ENCODE measurements at regions not wholly inside any gene's neighbourhood (a gene's known extent, or its start where the extent isn't known, plus 50 kb on each side); places are given as distances from the start of the nearest gene placed in this dataset.
A peak's percentile ranks its signal among the peaks of the same experiment; 100 is the strongest.

GRCh38 chr10:17510242-17510908 is 56.0 kb upstream of the ST8SIA6 start:
- Mint-ChIP-seq H3K4me1 (peaks cover 72% of the 10 kb centered on the region), H3K27me3 (no peaks in the 10 kb centered on the region), H3K36me3 (ENCODE audit: low read depth) (peaks cover 16% of the 10 kb centered on the region), H3K4me3 (peak overlapping the region; percentile 16), H3K27ac (peak overlapping the region; percentile 97), H3K9me3 (peaks cover 7% of the 10 kb centered on the region)
- CTCF ChIA-PET, result interaction anchor here (0.7 to 1.4 kb wide), 2 partner anchors 72 to 693 kb away, joined by 3 read pairs; partner anchors contain the start of gene RSU1
- DNase-seq, result peak; percentile 28
- POLR2A ChIA-PET, result interaction anchor here (0.9 to 8.3 kb wide), 6 partner anchors 57 to 309 kb away, joined by 3 to 55 read pairs (median 8); partner anchors contain the start of genes STAM, TRDMT1 and VIM

- POLR2A ChIA-PET, result interaction anchor here (1.8 to 8.3 kb wide), 5 partner anchors 10 to 278 kb away, joined by 6 to 55 read pairs (median 16); partner anchors contain the start of gene STAM
- H3K27ac Mint-ChIP-seq, result peak overlapping the region; percentile 91
- CTCF ChIA-PET, result interaction anchor here (1.0 to 3.2 kb wide), 4 partner anchors 53 to 690 kb away, joined by 3 to 14 read pairs (median 6); partner anchors contain the start of genes RSU1 and ST8SIA6
- peaks cover 26% of the 10 kb centered on the region for H3K36me3 Mint-ChIP-seq (ENCODE audit: low read depth)
- no peaks in the 10 kb centered on the region for H3K27me3 Mint-ChIP-seq
- no peak for DNase-seq
- no peak overlapping the region for H3K4me3 Mint-ChIP-seq
- H3K4me1 Mint-ChIP-seq, result peaks cover 83% of the 10 kb centered on the region
- H3K9me3 Mint-ChIP-seq, result peaks cover 5% of the 10 kb centered on the region
Observed at GRCh38 chr10:17507538-17507937, 53.1 kb upstream of the ST8SIA6 start.

- no peak for DNase-seq
- H3K4me3 Mint-ChIP-seq, result peak overlapping the region; percentile 60
- peak overlapping the region; percentile 91 for H3K27ac Mint-ChIP-seq
- ChIA-PET POLR2A (interaction anchor here (1.2 to 8.3 kb wide), 8 partner anchors 10 to 689 kb away, joined by 3 to 55 read pairs (median 10); partner anchors contain the start of genes RSU1, ST8SIA6 and STAM), CTCF (interaction anchor here (1.0 to 3.2 kb wide), 5 partner anchors 52 to 689 kb away, joined by 3 to 14 read pairs (median 4); partner anchors contain the start of genes RSU1 and ST8SIA6)
- H3K9me3 Mint-ChIP-seq, result peaks cover 5% of the 10 kb centered on the region
- peaks cover 77% of the 10 kb centered on the region for H3K4me1 Mint-ChIP-seq
- no peaks in the 10 kb centered on the region for H3K27me3 Mint-ChIP-seq
- peaks cover 26% of the 10 kb centered on the region for H3K36me3 Mint-ChIP-seq (ENCODE audit: low read depth)
Observed at GRCh38 chr10:17506856-17507471, 52.6 kb upstream of the ST8SIA6 start.

GRCh38 chr10:17506390-17506789 is 52.0 kb upstream of the ST8SIA6 start:
- peak overlapping the region; percentile 57 for H3K4me3 Mint-ChIP-seq
- no peaks in the 10 kb centered on the region for H3K27me3 Mint-ChIP-seq
- CTCF ChIA-PET, result interaction anchor here (0.6 to 3.2 kb wide), 4 partner anchors 36 to 97 kb away, joined by 4 to 14 read pairs (median 6); partner anchors contain the start of gene ST8SIA6
- peaks cover 73% of the 10 kb centered on the region for H3K4me1 Mint-ChIP-seq
- H3K27ac Mint-ChIP-seq, result peak overlapping the region; percentile 91
- H3K36me3 Mint-ChIP-seq (ENCODE audit: low read depth), result peaks cover 29% of the 10 kb centered on the region
- H3K9me3 Mint-ChIP-seq, result peaks cover 5% of the 10 kb centered on the region
- POLR2A ChIA-PET, result interaction anchor here (1.2 to 8.3 kb wide), 8 partner anchors 9 to 689 kb away, joined by 3 to 55 read pairs (median 10); partner anchors contain the start of genes RSU1, ST8SIA6 and STAM
- DNase-seq, result no peak

GRCh38 chr10:17504547-17505245 is 50.3 kb upstream of the ST8SIA6 start:
- Mint-ChIP-seq H3K27me3 (no peaks in the 10 kb centered on the region), H3K4me3 (peak overlapping the region; percentile 57), H3K36me3 (ENCODE audit: low read depth) (peaks cover 32% of the 10 kb centered on the region), H3K4me1 (peaks cover 58% of the 10 kb centered on the region), H3K9me3 (peaks cover 5% of the 10 kb centered on the region), H3K27ac (peak overlapping the region; percentile 91)
- ChIA-PET CTCF (interaction anchor here (1.2 to 3.2 kb wide), 3 partner anchors 8 to 76 kb away, joined by 5 to 14 read pairs (median 8); partner anchors contain the start of gene ST8SIA6), POLR2A (interaction anchor here (2.0 to 8.3 kb wide), 4 partner anchors 51 to 687 kb away, joined by 5 to 55 read pairs (median 21); partner anchors contain the start of genes RSU1, ST8SIA6 and STAM)
- no peak for DNase-seq
